Transverse colon (tissue), 4 donors: ENCODE measurements at regions not wholly inside any gene's neighbourhood (a gene's known extent, or its start where the extent isn't known, plus 50 kb on each side); places are given as distances from the start of the nearest gene placed in this dataset.

Experiments used
- DNase-seq: peaks from one replicate; pipeline ENCODE4 v3.0.0-alpha.2; 2019
- H3K27ac ChIP-seq, 4 donors: fragments of 200-600 bp; sonication (generic); 2 replicates each; pipeline ENCODE4 v1.5.1; 2016 to 2018; ENCODE audit warnings: inconsistent platforms in 4 of 4
- H3K27me3 ChIP-seq: fragments of 200-600 bp; sonication (generic); 2 replicates; pipeline ENCODE4 v1.5.1; 2017; ENCODE audit warnings: inconsistent platforms
- H3K36me3 ChIP-seq, 4 donors: fragments of 200-600 bp; sonication (generic); 2 replicates each; pipeline ENCODE4 v1.5.1; 2017 to 2019; ENCODE audit warnings: inconsistent platforms in 4 of 4
- H3K4me1 ChIP-seq, 4 donors: fragments of 200-600 bp; sonication (generic); 2 replicates each; pipeline ENCODE4 v1.5.1; 2017 to 2020; ENCODE audit warnings: inconsistent platforms in 4 of 4
- H3K4me3 ChIP-seq, 4 donors: fragments of 200-600 bp; sonication (generic); 1 replicate in 1 of 4; 2 replicates in 3 of 4; pipeline versions ENCODE4 v1.5.1 to v1.6.1; 2017 to 2019; ENCODE audit warnings: inconsistent platforms in 4 of 4
- H3K9me3 ChIP-seq, 2 donors: fragments of 200-600 bp; sonication (generic); 2 replicates each; pipeline ENCODE4 v1.5.1; 2017 to 2019; ENCODE audit warnings: inconsistent platforms in 2 of 2
- CTCF ChIP-seq, 5 experiments: fragments of 200-600 bp in 3 of 5; fragments of 450-650 bp in 2 of 5; sonication (generic) in 3 of 5; IDR thresholded peaks; 1 replicate in 2 of 5; 2 replicates in 3 of 5; pipeline ENCODE4 v1.5.1; 2016 to 2017; ENCODE audit warnings: antibody characterized with exemption in 5 of 5, inconsistent platforms in 3 of 5, mild to moderate bottlenecking in 2 of 5, moderate library complexity in 1 of 5
- EP300 ChIP-seq: sonication (generic); formaldehyde crosslinking; IDR thresholded peaks from one replicate; pipeline ENCODE4 v1.6.1; 2017; ENCODE audit warnings: antibody characterized with exemption, low read depth
- POLR2A ChIP-seq: fragments of 450-650 bp; IDR thresholded peaks from one replicate; pipeline ENCODE4 v1.6.1; 2016; ENCODE audit warnings: antibody characterized with exemption, mild to moderate bottlenecking, moderate library complexity
- POLR2AphosphoS5 ChIP-seq, 3 donors: sonication (generic); formaldehyde crosslinking; IDR thresholded peaks; one replicate each; pipeline ENCODE4 v1.6.1; 2016; ENCODE audit warnings: antibody characterized with exemption in 3 of 3
- WGBS, 2 donors: methylation state at CpG; one replicate each; pipeline ENCODE4 v1.1.5; 2018; ENCODE audit warnings: low coverage in 1 of 2; 5-methylcytosine and 5-hydroxymethylcytosine counted together
- in situ Hi-C, 4 donors: fragments of 200-750 bp; cut with MboI; loops; one replicate each; pipeline versions ENCODE4 v1.15.0 to v1.15.1; 2017; ENCODE audit warnings: low sequenced_read_pairs in 3 of 4, low pct_ligation_motif_present in 1 of 4, low pct_unique_long_range_greater_than_20kb in 1 of 4
- intact Hi-C: fragments of 100-400 bp; cut with DNase I; formaldehyde crosslinking; loops from one replicate; pipeline ENCODE4 v1.15.1; 2023; ENCODE audit warnings: low total_unique reads

GRCh38 chr22:49417833-49418232 is 409.8 kb downstream of the BRD1 start:
- Histone ChIP-seq H3K36me3 (no peaks in the 10 kb centered on the region), H3K4me3 (no peak overlapping the region), H3K27ac (no peak overlapping the region), H3K27me3 (no peaks in the 10 kb centered on the region), H3K4me1 (no peaks in the 10 kb centered on the region), H3K9me3 (no peaks in the 10 kb centered on the region)
- WGBS, 2 donors, result 87% methylated on average over 13 of the region's 13 CpGs; no CpG with 5 or more reads in 1 of the 2 donors
- no peak for TF ChIP-seq POLR2AphosphoS5 (IDR thresholded peaks at IDR 0.05)
- TF ChIP-seq CTCF (IDR thresholded peaks at IDR 0.05), result no peak
- no peak for TF ChIP-seq EP300
- TF ChIP-seq POLR2A, result no peak
- DNase-seq, result no peak
- intact Hi-C loops, result no loop called here
- in situ Hi-C loops, result no loop called here

DNA sequence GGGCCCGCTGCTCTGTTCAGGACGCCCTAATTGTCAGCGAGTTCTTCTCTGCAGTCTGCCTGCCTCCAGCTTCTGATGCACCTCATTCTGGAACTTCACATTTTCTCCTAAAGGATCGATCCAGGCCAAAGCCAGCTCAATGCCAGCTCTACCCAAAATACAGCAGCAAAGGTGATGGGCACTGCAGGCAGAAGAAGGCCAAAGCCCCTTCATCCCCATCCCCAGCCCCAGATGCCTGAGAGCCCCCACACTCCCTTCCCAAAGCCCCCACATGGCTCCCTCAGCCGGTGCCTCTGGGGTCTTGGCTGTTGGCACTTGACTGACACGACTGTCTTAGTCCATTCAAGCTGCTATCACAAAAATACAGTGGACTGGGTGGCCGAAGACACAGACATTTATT is 410.3 kb downstream of the BRD1 start:
- intact Hi-C loops (no loop called here), in situ Hi-C loops (no loop called here)
- no peak overlapping the region for H3K27ac ChIP-seq
- H3K4me1 ChIP-seq, result no peaks in the 10 kb centered on the region
- no peaks in the 10 kb centered on the region for H3K9me3 ChIP-seq
- TF ChIP-seq POLR2AphosphoS5 (IDR thresholded peaks at IDR 0.05), result no peak
- no peak for TF ChIP-seq POLR2A
- TF ChIP-seq EP300, result no peak
- TF ChIP-seq CTCF (IDR thresholded peaks at IDR 0.05), result no peak
- no peak for DNase-seq
- no peaks in the 10 kb centered on the region for H3K27me3 ChIP-seq
- H3K4me3 ChIP-seq, result no peak overlapping the region
- no peaks in the 10 kb centered on the region for H3K36me3 ChIP-seq
- WGBS, 2 donors, result 80% methylated on average over 2 to 7 of the region's 7 CpGs

DNA sequence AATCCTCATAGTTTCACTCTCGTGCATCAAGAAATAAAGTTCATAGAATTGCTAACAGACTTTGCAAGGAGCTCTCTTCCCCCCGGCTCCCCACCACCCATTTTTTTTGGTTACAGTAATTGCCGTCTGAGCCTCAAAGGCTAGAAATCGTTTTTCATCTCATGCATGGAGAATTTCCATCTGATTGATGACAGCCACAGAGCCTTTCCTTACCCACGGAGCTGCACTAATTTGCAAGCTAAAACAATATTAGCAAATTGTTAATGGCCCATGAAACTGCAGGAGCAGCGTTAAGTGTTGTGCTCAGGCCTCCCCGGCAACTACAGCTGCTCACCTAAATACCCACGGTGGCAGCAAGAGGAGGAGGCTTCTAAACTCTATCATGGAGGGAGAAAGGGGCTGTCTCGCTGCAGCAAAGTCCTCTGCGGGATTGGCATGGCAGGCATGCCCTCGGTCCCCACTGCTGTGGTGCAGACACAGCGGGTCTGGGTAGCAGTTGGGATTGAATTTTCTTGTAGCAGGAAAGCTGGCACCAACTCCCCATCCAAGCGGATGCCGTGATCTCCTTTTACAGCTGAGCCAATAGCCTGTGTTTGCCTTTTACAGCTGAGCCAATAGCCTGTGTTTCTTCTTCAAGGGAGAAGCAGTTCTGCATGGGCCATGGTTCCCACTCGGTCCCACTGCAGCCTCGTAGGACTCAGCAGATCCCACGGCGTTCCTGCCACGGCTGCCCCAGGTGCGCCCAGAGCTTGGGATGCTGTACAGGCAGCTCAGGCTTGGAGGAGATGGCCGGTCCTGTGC is 412.3 kb downstream of the BRD1 start:
- Histone ChIP-seq H3K9me3 (no peaks in the 10 kb centered on the region), H3K4me3 (no peak overlapping the region), H3K36me3 (no peaks in the 10 kb centered on the region), H3K27me3 (no peaks in the 10 kb centered on the region), H3K27ac (no peak overlapping the region), H3K4me1 (no peaks in the 10 kb centered on the region)
- no peak for TF ChIP-seq EP300
- no peak for TF ChIP-seq POLR2AphosphoS5 (IDR thresholded peaks at IDR 0.05)
- no peak for TF ChIP-seq CTCF (IDR thresholded peaks at IDR 0.05)
- TF ChIP-seq POLR2A, result no peak
- in situ Hi-C loops, result no loop called here
- intact Hi-C loops, result no loop called here
- 65 to 69% methylated on average over 3 to 21 of the region's 21 CpGs for WGBS, 2 donors
- DNase-seq, result no peak

DNA sequence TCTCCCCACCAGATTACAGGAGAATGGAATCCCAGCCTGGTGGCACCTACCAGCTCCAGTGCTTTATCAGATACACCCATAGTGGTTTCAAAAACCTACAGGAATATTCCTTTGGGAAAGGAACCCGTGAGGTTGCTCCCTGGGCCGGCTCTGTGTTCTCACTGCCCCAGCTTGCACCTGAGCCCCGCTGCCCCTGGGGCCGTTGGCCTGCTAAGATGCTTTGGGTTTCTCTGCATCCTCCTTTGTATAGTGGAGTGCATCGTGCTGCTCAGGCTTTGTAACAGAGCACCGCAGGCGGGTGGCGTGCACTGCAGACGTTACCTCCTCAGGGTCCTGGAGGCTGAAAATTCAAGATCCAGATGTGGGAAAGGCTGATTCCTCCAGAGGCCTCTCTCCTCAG is 414.1 kb downstream of the BRD1 start:
- Histone ChIP-seq H3K36me3 (no peaks in the 10 kb centered on the region), H3K27me3 (no peaks in the 10 kb centered on the region), H3K4me3 (no peak overlapping the region), H3K4me1 (no peaks in the 10 kb centered on the region), H3K27ac (no peak overlapping the region), H3K9me3 (no peaks in the 10 kb centered on the region)
- no peak for DNase-seq
- intact Hi-C loops, result no loop called here
- 78% methylated on average over 9 of the region's 9 CpGs; no CpG with 5 or more reads in 1 of the 2 donors for WGBS, 2 donors
- TF ChIP-seq POLR2A (no peak), EP300 (no peak), CTCF (IDR thresholded peaks at IDR 0.05) (no peak), POLR2AphosphoS5 (IDR thresholded peaks at IDR 0.05) (no peak)
- in situ Hi-C loops, result no loop called here
